NB4 (cell line): ENCODE measurements at regions not wholly inside any gene's neighbourhood (a gene's known extent, or its start where the extent isn't known, plus 50 kb on each side); places are given as distances from the start of the nearest gene placed in this dataset.

ENCODE experiments used
- DNase-seq: peaks from one replicate; pipeline ENCODE4 v3.0.0; 2010; ENCODE audit warnings: low read depth
- H3K4me3 ChIP-seq: one replicate; pipeline ENCODE4 v1.5.1; 2011; ENCODE audit warnings: mild to moderate bottlenecking, low read depth, low read length, moderate library complexity
- MYC ChIP-seq: IDR thresholded peaks from 2 replicates; pipeline ENCODE4 v1.6.1; 2011; ENCODE audit warnings: low read depth, low read length
- POLR2A ChIP-seq: IDR thresholded peaks from 2 replicates; pipeline ENCODE4 v1.6.1; 2011; ENCODE audit warnings: mild to moderate bottlenecking; ENCODE audit not compliant: insufficient read length; ENCODE audit errors: extremely low read depth
- TF ChIP-seq, protein P1 (sequence below): IDR thresholded peaks from 2 replicates; pipeline ENCODE4 v1.6.1; 2011; ENCODE audit warnings: low read depth, low read length
- TF ChIP-seq, protein P2 (sequence below): IDR thresholded peaks from one replicate; pipeline ENCODE4 v1.5.1; 2012; ENCODE audit warnings: low read depth, low read length

DNA sequence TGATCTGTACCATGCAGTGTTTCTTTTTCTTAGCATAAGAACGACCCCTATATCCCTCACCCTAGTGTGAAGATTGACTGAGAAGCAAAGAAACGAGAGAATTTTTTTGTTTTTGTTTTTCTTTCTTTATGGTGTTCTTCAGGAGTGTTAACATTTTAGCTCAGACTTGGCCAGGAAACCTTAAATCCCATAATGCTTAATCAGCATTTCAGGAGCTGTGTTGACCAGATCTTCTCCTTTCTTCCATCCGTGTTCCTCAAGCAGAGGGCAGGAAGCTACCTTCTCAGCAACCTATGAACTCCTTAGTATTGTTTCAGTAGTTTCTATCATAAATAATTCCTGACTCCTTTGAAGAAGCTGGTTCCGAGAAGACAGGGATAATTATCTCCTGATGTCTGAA, 1501.5 kb downstream of the STIM2 start:
- no peak for DNase-seq
- no peak overlapping the region for H3K4me3 ChIP-seq
- TF ChIP-seq POLR2A, result no peak
- TF ChIP-seq, protein P1, sequence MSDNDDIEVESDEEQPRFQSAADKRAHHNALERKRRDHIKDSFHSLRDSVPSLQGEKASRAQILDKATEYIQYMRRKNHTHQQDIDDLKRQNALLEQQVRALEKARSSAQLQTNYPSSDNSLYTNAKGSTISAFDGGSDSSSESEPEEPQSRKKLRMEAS, result no peak
- TF ChIP-seq, protein P2, sequence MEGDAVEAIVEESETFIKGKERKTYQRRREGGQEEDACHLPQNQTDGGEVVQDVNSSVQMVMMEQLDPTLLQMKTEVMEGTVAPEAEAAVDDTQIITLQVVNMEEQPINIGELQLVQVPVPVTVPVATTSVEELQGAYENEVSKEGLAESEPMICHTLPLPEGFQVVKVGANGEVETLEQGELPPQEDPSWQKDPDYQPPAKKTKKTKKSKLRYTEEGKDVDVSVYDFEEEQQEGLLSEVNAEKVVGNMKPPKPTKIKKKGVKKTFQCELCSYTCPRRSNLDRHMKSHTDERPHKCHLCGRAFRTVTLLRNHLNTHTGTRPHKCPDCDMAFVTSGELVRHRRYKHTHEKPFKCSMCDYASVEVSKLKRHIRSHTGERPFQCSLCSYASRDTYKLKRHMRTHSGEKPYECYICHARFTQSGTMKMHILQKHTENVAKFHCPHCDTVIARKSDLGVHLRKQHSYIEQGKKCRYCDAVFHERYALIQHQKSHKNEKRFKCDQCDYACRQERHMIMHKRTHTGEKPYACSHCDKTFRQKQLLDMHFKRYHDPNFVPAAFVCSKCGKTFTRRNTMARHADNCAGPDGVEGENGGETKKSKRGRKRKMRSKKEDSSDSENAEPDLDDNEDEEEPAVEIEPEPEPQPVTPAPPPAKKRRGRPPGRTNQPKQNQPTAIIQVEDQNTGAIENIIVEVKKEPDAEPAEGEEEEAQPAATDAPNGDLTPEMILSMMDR, result no peak
- no peak for TF ChIP-seq MYC

DNA sequence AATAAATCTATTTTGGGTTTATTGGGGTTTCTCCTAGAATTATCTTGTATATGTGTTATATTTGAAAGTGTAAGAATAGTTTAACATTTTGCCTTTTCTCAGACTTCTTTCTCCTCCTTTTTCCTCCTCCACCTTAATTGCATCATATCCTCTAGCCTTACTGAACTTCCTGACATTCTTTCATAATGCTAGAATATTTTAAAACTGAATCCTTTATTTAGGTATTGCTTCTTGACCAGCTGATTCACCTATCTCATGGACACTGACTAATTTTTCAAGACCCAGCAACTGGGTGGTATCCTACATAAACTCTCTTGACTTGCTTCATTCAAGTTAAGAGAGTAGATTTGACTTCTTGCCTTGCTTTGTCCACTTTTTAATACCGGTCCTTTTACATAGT, 1508.9 kb downstream of the STIM2 start:
- no peak for DNase-seq
- TF ChIP-seq MYC (no peak), POLR2A (no peak)
- TF ChIP-seq, protein P2, result no peak
- TF ChIP-seq, protein P1, result no peak
- no peak overlapping the region for H3K4me3 ChIP-seq

DNA sequence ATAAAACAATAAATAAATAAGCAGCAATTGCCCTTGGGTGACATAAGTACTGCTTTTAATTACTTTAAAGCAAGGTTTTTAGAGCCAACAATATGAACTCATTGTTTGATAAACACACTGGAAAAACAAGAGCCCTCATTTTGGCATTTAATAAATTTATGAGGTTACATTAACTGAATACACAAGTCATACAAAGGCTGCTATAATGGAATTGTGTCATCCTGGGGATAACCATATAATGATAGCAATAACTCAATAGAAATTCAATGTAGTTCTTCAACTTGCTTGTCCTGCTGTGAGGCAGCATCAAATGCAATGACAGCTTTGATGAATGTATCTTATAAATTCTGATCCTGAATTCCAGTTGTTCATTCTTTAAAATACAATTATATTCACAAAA, 1512.5 kb downstream of the STIM2 start:
- no peak for DNase-seq

DNA sequence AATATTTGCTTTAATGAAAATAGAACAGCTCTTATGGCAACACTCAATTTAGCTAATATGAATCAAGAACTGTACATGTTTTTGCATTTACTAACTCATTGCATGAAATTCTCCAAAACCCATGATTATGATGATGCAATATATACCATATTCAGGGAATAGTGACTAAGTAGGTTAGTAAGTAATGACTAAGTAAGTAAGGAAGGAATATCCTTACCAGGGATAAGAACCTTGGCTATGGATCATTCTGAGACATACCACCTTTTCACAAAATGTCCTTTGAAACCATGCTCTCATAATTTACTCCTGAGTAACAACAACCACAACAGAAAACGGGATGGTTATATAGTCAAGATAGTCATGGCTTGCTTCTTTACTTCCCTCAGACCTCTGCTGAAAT, 1513.0 kb downstream of the STIM2 start:
- no peak for DNase-seq
- TF ChIP-seq MYC, result no peak
- TF ChIP-seq POLR2A, result no peak
- TF ChIP-seq, protein P2, result no peak
- H3K4me3 ChIP-seq, result no peak overlapping the region

More for the DNA sequence above, 1512.5 kb downstream of the STIM2 start:
- H3K4me3 ChIP-seq, result no peak overlapping the region
- TF ChIP-seq MYC, result no peak
- no peak for TF ChIP-seq POLR2A
- TF ChIP-seq, protein P1, result no peak
- TF ChIP-seq, protein P2, result no peak

DNA sequence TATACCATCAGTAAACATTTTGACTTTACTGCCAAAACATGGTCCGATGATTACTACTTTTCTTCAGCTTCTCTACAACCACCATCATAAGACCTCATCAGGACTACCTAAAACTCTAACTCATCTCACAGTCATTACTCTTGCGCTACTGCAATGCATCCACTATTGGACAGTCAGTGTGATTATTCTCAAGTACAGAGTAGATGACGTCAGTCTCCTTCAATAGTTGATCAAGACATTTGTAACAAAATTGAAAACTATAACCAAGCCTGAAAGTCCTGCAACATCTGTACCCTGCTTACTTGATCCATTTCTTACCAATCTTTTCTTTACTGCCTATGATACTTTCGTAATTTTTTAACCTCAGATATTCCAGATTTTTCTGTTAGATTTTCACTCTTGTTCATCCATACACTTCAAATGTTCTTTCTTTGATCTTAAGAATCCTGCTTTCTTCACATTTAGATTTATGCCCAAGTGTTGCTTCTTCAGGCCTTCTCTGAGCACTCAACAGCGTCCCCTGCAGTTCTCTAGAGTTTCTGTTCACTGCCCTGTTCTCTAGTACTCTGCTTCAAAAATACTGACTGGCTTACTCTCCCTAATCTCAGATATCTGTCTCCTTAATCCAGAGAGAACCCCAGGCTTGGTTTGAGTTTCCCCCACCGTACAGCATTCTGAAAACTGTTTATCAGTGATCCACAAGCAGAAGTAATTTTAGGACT, 1517.6 kb downstream of the STIM2 start:
- TF ChIP-seq, protein P2, result peak; percentile 23
- TF ChIP-seq POLR2A, result no peak
- no peak overlapping the region for H3K4me3 ChIP-seq
- DNase-seq, result peak; percentile 6

GRCh38 chr4:28385801-28386200, 1525.2 kb downstream of the STIM2 start:
- no peak overlapping the region for H3K4me3 ChIP-seq
- DNase-seq, result no peak
- TF ChIP-seq, protein P2, result no peak
- TF ChIP-seq POLR2A, result no peak
- no peak for TF ChIP-seq MYC
- TF ChIP-seq, protein P1, result no peak
